ENCODE measurements at regions not wholly inside any gene's neighbourhood (a gene's known extent, or its start where the extent isn't known, plus 50 kb on each side); places are given as distances from the start of the nearest gene placed in this dataset.
"Not testable (repeated sequence)": the region's sequence is repeated elsewhere in the genome, so short reads cannot be mapped to it uniquely, and the experiment has no call there.

- DNase-seq (ENCODE audit: low spot score), result no peak
Measured at GRCh38 chr3:82410366-82410765, 648.9 kb upstream of the GBE1 start.

- DNase-seq (ENCODE audit: low spot score), result no peak
Measured at GRCh38 chr3:82409842-82410241, 648.4 kb upstream of the GBE1 start.

GRCh38 chr3:82392203-82392775 lies 630.8 kb upstream of the GBE1 start:
- DNase-seq (ENCODE audit: low spot score), result no peak

- DNase-seq (ENCODE audit: low spot score), result no peak
Measured at GRCh38 chr3:82390868-82391267, 629.4 kb upstream of the GBE1 start.

GRCh38 chr3:82386647-82387046 lies 625.2 kb upstream of the GBE1 start:
- no peak for DNase-seq (ENCODE audit: low spot score)

GRCh38 chr3:82384181-82384580 lies 622.7 kb upstream of the GBE1 start:
- DNase-seq (ENCODE audit: low spot score), result peak; percentile 1

- no peak for DNase-seq (ENCODE audit: low spot score)
Measured at GRCh38 chr3:82382831-82383230, 621.4 kb upstream of the GBE1 start.

GRCh38 chr3:82378392-82378791 lies 616.9 kb upstream of the GBE1 start:
- DNase-seq (ENCODE audit: low spot score), result no peak

- no peak for DNase-seq (ENCODE audit: low spot score)
Measured at GRCh38 chr3:82376883-82377282, 615.4 kb upstream of the GBE1 start.

GRCh38 chr3:82373833-82374232 lies 612.4 kb upstream of the GBE1 start:
- DNase-seq (ENCODE audit: low spot score), result not testable (repeated sequence)

GRCh38 chr3:82364827-82365226 lies 603.4 kb upstream of the GBE1 start:
- no peak for DNase-seq (ENCODE audit: low spot score)

GRCh38 chr3:82363131-82363530 lies 601.7 kb upstream of the GBE1 start:
- no peak for DNase-seq (ENCODE audit: low spot score)

- DNase-seq (ENCODE audit: low spot score), result no peak
Measured at GRCh38 chr3:82355228-82355627, 593.8 kb upstream of the GBE1 start.

GRCh38 chr3:82354228-82354627 lies 592.8 kb upstream of the GBE1 start:
- DNase-seq (ENCODE audit: low spot score), result no peak

- no peak for DNase-seq (ENCODE audit: low spot score)
Measured at GRCh38 chr3:82353306-82354171, 592.1 kb upstream of the GBE1 start.

- no peak for DNase-seq (ENCODE audit: low spot score)
Measured at GRCh38 chr3:82347585-82347984, 586.1 kb upstream of the GBE1 start.

- DNase-seq (ENCODE audit: low spot score), result peak; percentile 8
Measured at GRCh38 chr3:82342521-82342920, 581.1 kb upstream of the GBE1 start.

GRCh38 chr3:82329300-82329699 lies 567.9 kb upstream of the GBE1 start:
- no peak for DNase-seq (ENCODE audit: low spot score)

GRCh38 chr3:82311901-82312300 lies 550.5 kb upstream of the GBE1 start:
- DNase-seq (ENCODE audit: low spot score), result no peak

GRCh38 chr3:82308755-82309154 lies 547.3 kb upstream of the GBE1 start:
- DNase-seq (ENCODE audit: low spot score), result no peak

- no peak for DNase-seq (ENCODE audit: low spot score)
Measured at GRCh38 chr3:82306189-82306588, 544.7 kb upstream of the GBE1 start.

GRCh38 chr3:82294609-82295008 lies 533.2 kb upstream of the GBE1 start:
- no peak for DNase-seq (ENCODE audit: low spot score)

GRCh38 chr3:82293867-82294266 lies 532.4 kb upstream of the GBE1 start:
- no peak for DNase-seq (ENCODE audit: low spot score)
